CD14-positive monocyte (primary cell): ENCODE measurements at regions not wholly inside any gene's neighbourhood (a gene's known extent, or its start where the extent isn't known, plus 50 kb on each side); places are given as distances from the start of the nearest gene placed in this dataset.

Experiments used
- DNase-seq, 3 donors: peaks; one replicate each; pipeline ENCODE4 v3.0.0-alpha.2; 2011 to 2022
- H2AFZ ChIP-seq: 2 replicates; pipeline ENCODE4 v1.6.0; 2012; ENCODE audit warnings: mild to moderate bottlenecking, low read depth, low read length, inconsistent platforms; ENCODE audit not compliant: insufficient read depth, poor library complexity, severe bottlenecking
- H3K27ac ChIP-seq, 2 donors: 1 replicate in 1 of 2; 2 replicates in 1 of 2; pipeline ENCODE4 v1.5.1; 2012 to 2013; ENCODE audit warnings: low read length in 2 of 2, control low read depth in 1 of 2, inconsistent platforms in 1 of 2, low read depth in 1 of 2, mild to moderate bottlenecking in 1 of 2
- H3K27me3 ChIP-seq, 2 donors: one replicate each; pipeline versions ENCODE4 v1.6.0 to v1.6.1; 2011 to 2013; ENCODE audit warnings: low read length in 2 of 2; ENCODE audit not compliant: control insufficient read depth in 2 of 2, insufficient read depth in 2 of 2
- H3K36me3 ChIP-seq, 2 donors: replicated peaks in 1 of 2; 1 replicate in 1 of 2; 2 replicates in 1 of 2; pipeline versions ENCODE4 v1.5.1 to v1.6.1; 2012 to 2013; ENCODE audit warnings: low read length in 2 of 2, control low read depth in 1 of 2, inconsistent platforms in 1 of 2, mild to moderate bottlenecking in 1 of 2; ENCODE audit not compliant: insufficient read depth in 2 of 2, control insufficient read depth in 1 of 2
- H3K4me1 ChIP-seq, 2 donors: 1 replicate in 1 of 2; 2 replicates in 1 of 2; pipeline versions ENCODE4 v1.5.1 to v1.6.1; 2012 to 2013; ENCODE audit warnings: low read length in 2 of 2, control low read depth in 1 of 2, inconsistent platforms in 1 of 2, mild to moderate bottlenecking in 1 of 2, moderate library complexity in 1 of 2; ENCODE audit not compliant: insufficient read depth in 2 of 2, control insufficient read depth in 1 of 2
- H3K4me2 ChIP-seq: replicated peaks from 2 replicates; pipeline ENCODE3; 2012; ENCODE audit warnings: low read length, moderate library complexity, mild to moderate bottlenecking; ENCODE audit not compliant: poor library complexity, severe bottlenecking; ENCODE audit errors: extremely low read depth
- H3K4me3 ChIP-seq, 3 experiments: fragments of 200-600 bp in 1 of 3; sonication (generic) in 1 of 3; replicated peaks in 1 of 3; 1 replicate in 2 of 3; 2 replicates in 1 of 3; pipeline ENCODE4 v1.5.1; 2011 to 2013; ENCODE audit warnings: low read length in 3 of 3, mild to moderate bottlenecking in 3 of 3, control low read depth in 2 of 3, low read depth in 2 of 3, inconsistent platforms in 1 of 3, moderate library complexity in 1 of 3
- H3K79me2 ChIP-seq: 2 replicates; pipeline ENCODE4 v1.6.0; 2012; ENCODE audit warnings: mild to moderate bottlenecking, control low read depth, inconsistent platforms, low read length, moderate library complexity; ENCODE audit not compliant: insufficient read depth
- H3K9ac ChIP-seq: 2 replicates; pipeline ENCODE4 v1.6.0; 2017; ENCODE audit warnings: low read length, mild to moderate bottlenecking; ENCODE audit not compliant: insufficient read depth, poor library complexity, severe bottlenecking
- H3K9me3 ChIP-seq, 2 donors: replicated peaks in 1 of 2; 1 replicate in 1 of 2; 2 replicates in 1 of 2; pipeline versions ENCODE4 v1.5.1 to v1.6.1; 2012 to 2013; ENCODE audit warnings: low read length in 2 of 2, control low read depth in 1 of 2; ENCODE audit not compliant: control insufficient read depth in 1 of 2, insufficient read depth in 1 of 2
- H4K20me1 ChIP-seq: 2 replicates; pipeline ENCODE4 v1.6.0; 2012; ENCODE audit warnings: mild to moderate bottlenecking, low read length, control low read depth, moderate library complexity; ENCODE audit not compliant: insufficient read depth
- H3K27ac Mint-ChIP-seq, 7 donors: one replicate each; pipeline ENCODE4 v1.8.0; 2020; ENCODE audit warnings: mild to moderate bottlenecking in 7 of 7, mixed read lengths in 7 of 7, moderate library complexity in 6 of 7, inconsistent platforms in 2 of 7
- H3K27me3 Mint-ChIP-seq, 3 donors: one replicate each; pipeline ENCODE4 v1.8.0; 2021 to 2022; ENCODE audit warnings: low read depth in 3 of 3, mild to moderate bottlenecking in 3 of 3, mixed read lengths in 3 of 3, moderate library complexity in 3 of 3, inconsistent platforms in 1 of 3
- H3K36me3 Mint-ChIP-seq, 2 donors: one replicate each; pipeline ENCODE4 v1.8.0; 2020; ENCODE audit warnings: mixed read lengths in 2 of 2, inconsistent platforms in 1 of 2, mild to moderate bottlenecking in 1 of 2
- H3K4me1 Mint-ChIP-seq: one replicate; pipeline ENCODE4 v1.8.0; 2020; ENCODE audit warnings: mild to moderate bottlenecking, mixed read lengths
- H3K4me3 Mint-ChIP-seq, 2 donors: one replicate each; pipeline ENCODE4 v1.8.0; 2020; ENCODE audit warnings: mild to moderate bottlenecking in 2 of 2, mixed read lengths in 2 of 2, moderate library complexity in 1 of 2
- H3K9me3 Mint-ChIP-seq, 7 donors: one replicate each; pipeline ENCODE4 v1.8.0; 2020 to 2022; ENCODE audit warnings: mixed read lengths in 7 of 7, mild to moderate bottlenecking in 6 of 7, moderate library complexity in 6 of 7, inconsistent platforms in 2 of 7
- WGBS: methylation state at CpG from one replicate; pipeline ENCODE4 v1.1.5; 2013; ENCODE audit warnings: missing lambda C conversion rate; ENCODE audit not compliant: insufficient coverage; 5-methylcytosine and 5-hydroxymethylcytosine counted together
- intact Hi-C, 2 donors: fragments of 100-400 bp; cut with micrococcal nuclease; formaldehyde crosslinking; loops; one replicate each; pipeline versions ENCODE4 v1.15.0 to v1.15.1; 2023
- TF ChIP-seq, protein P1 (sequence below): fragments of 200-600 bp; IDR thresholded peaks from one replicate; pipeline ENCODE4 v1.8.0; 2022; ENCODE audit warnings: antibody characterized with exemption, mild to moderate bottlenecking

DNA sequence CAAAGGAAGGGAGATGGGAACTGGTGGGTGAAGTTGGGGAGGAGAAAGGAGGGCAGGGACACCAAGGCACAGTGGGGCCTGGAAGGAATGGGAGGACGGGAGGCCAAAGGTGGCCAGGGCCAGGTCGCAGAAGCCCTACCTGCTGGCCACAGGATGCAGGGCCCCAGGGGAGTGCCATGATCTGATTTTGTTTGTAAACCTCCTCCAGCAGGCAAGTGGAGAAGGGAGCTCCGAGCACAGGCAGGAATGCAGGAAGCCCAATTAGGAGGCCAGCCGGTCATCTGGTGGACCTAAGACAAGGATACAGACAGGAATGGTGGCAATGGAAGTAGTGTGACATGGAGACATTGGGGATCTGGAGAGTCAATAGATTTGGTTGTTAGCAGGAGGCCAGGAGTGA is 107.0 kb upstream of the ZMIZ1 start:
- Mint-ChIP-seq H3K36me3 (no peaks in the 10 kb centered on the region), H3K4me1 (peaks cover 12% of the 10 kb centered on the region), H3K27ac (no peak overlapping the region), H3K9me3 (peaks cover 0 to under 1% (median 0%) of the 10 kb centered on the region in 7 donors), H3K4me3 (peak overlapping the region in 1 of 2 donors; percentile 3), H3K27me3 (peaks cover 12 to 37% (median 14%) of the 10 kb centered on the region in 3 donors)
- no peak overlapping the region for H3K27ac ChIP-seq
- no peaks in the 10 kb centered on the region for H3K79me2 ChIP-seq
- H4K20me1 ChIP-seq, result no peaks in the 10 kb centered on the region
- H3K27me3 ChIP-seq, result peaks cover 0 to 6% of the 10 kb centered on the region in 2 donors
- H3K4me2 ChIP-seq, result no peak overlapping the region
- no peak overlapping the region for H3K9ac ChIP-seq
- peaks cover 9% of the 10 kb centered on the region in 2 donors for H3K4me1 ChIP-seq
- TF ChIP-seq, protein P1, sequence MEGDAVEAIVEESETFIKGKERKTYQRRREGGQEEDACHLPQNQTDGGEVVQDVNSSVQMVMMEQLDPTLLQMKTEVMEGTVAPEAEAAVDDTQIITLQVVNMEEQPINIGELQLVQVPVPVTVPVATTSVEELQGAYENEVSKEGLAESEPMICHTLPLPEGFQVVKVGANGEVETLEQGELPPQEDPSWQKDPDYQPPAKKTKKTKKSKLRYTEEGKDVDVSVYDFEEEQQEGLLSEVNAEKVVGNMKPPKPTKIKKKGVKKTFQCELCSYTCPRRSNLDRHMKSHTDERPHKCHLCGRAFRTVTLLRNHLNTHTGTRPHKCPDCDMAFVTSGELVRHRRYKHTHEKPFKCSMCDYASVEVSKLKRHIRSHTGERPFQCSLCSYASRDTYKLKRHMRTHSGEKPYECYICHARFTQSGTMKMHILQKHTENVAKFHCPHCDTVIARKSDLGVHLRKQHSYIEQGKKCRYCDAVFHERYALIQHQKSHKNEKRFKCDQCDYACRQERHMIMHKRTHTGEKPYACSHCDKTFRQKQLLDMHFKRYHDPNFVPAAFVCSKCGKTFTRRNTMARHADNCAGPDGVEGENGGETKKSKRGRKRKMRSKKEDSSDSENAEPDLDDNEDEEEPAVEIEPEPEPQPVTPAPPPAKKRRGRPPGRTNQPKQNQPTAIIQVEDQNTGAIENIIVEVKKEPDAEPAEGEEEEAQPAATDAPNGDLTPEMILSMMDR, result no peak
- no peaks in the 10 kb centered on the region for H3K9me3 ChIP-seq
- DNase-seq, result no peak
- H3K36me3 ChIP-seq, result no peaks in the 10 kb centered on the region
- no peak overlapping the region for H3K4me3 ChIP-seq
- no peak overlapping the region for H2AFZ ChIP-seq
- 100% methylated on average over 4 of the region's 4 CpGs for WGBS
- intact Hi-C loops, result no loop called here

DNA sequence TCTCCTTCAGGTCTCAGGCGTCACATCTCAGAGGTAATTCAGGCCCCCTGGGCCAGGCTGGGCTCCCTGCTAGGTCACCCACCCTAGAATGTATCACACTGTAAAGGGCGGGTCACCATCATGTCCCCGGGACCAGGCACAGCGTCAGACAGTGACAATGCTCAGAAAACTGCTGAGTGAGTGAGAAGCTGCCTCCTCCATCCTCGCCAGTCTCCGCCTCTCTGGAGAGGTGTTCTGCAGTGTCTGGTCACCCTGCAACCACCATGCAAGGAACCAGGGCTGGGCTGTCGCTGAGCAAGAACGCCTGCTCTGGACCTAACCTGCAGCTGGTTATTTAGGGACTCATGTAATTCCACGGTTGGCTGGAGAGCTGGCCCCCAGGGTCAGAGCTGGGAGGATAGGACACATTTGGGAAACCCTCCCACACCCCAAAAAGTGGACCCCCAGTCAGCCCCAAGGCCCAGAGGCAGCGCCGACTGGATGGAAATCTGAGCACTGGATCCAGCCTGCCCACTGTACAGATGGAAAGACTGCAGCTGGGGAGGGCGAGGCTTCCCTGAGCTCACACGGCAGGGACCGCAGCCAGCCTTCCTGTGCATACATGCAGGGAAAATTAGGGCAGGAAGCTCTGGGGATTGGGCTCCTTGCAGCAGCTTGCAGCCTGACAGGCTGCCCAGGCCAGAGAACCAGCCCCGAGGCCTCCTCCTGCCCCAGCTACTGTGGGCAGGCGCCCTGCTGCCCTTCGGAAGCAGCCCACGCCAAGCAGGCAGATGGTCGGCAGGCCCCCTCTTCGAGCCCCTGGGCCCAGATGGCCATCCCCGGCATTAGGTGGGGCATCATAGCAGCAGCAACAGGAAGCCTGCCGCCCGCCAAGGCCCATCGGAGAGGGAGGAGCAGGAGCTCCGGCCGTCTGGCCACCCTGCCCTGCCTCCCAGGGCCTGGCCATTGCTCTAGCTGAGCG is 105.4 kb upstream of the ZMIZ1 start:
- Mint-ChIP-seq H3K4me3 (no peak overlapping the region), H3K27me3 (peaks cover 12 to 37% (median 14%) of the 10 kb centered on the region in 3 donors), H3K4me1 (peaks cover 12% of the 10 kb centered on the region), H3K27ac (peak overlapping the region in 1 of 7 donors; percentile 21), H3K9me3 (peaks cover 0 to 2% (median 0%) of the 10 kb centered on the region in 7 donors), H3K36me3 (no peaks in the 10 kb centered on the region)
- H4K20me1 ChIP-seq, result no peaks in the 10 kb centered on the region
- no peak overlapping the region for H3K4me3 ChIP-seq
- peaks cover 0 to 6% of the 10 kb centered on the region in 2 donors for H3K27me3 ChIP-seq
- H3K4me1 ChIP-seq, result peaks cover 9% of the 10 kb centered on the region in 2 donors
- H3K4me2 ChIP-seq, result no peak overlapping the region
- intact Hi-C loops, result no loop called here
- TF ChIP-seq, protein P1, result no peak
- H2AFZ ChIP-seq, result no peak overlapping the region
- no peak overlapping the region for H3K9ac ChIP-seq
- H3K9me3 ChIP-seq, result no peaks in the 10 kb centered on the region
- no peaks in the 10 kb centered on the region for H3K79me2 ChIP-seq
- no peaks in the 10 kb centered on the region for H3K36me3 ChIP-seq
- no peak overlapping the region for H3K27ac ChIP-seq
- 90% methylated on average over 25 of the region's 27 CpGs for WGBS
- no peak for DNase-seq
